ENCODE measurements at regions not wholly inside any gene's neighbourhood (a gene's known extent, or its start where the extent isn't known, plus 50 kb on each side); places are given as distances from the start of the nearest gene placed in this dataset.

DNA sequence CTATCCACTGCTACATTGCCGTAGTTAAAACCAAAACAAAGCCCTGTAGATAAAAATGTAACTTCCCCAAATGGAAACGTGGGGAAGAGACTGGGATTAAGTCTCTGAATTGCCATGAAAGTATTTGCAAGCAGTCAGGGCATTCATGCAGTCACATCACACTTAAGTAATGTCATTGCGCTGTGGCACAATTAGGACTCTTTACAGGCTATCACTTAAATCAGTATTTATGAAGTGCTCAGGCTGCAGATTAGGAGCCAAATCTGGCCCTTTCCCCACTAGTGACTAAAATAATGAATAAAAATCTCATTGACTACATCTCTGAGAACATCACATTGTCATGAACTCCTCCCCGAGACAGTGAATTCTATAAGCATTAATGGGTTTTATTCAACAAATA, 300.9 kb downstream of the ICOS start:
- Histone ChIP-seq H3K9ac (ENCODE audit: insufficient read depth, low read depth, low read length) (no peak overlapping the region), H3K27me3 (ENCODE audit: control insufficient read depth in 1 of 2, insufficient read depth in 2 of 2, low read length in 2 of 2) (no peaks in the 10 kb centered on the region), H2AFZ (ENCODE audit: low read length) (no peak overlapping the region), H3K9me3 (ENCODE audit: low read length) (no peaks in the 10 kb centered on the region), H3K36me3 (replicated peaks in 1 of 2; ENCODE audit: control insufficient read depth in 1 of 2, insufficient read depth in 2 of 2, low read length in 2 of 2) (no peaks in the 10 kb centered on the region), H3K4me1 (ENCODE audit: insufficient read depth, low read length) (no peaks in the 10 kb centered on the region), H3K4me3 (replicated peaks in 1 of 3; ENCODE audit: insufficient read depth in 1 of 3, low read depth in 2 of 3, low read length in 3 of 3) (no peak overlapping the region), H4K20me1 (ENCODE audit: insufficient read depth, low read length) (no peaks in the 10 kb centered on the region), H3K4me2 (ENCODE audit: low read depth, low read length) (no peak overlapping the region), H3K27ac (ENCODE audit: extremely low read length, insufficient read depth, low read length) (no peak overlapping the region), H3K79me2 (ENCODE audit: insufficient read depth, low read length) (no peaks in the 10 kb centered on the region)
- ATAC-seq, result no peak
- 45% methylated on average over 4 of the region's 4 CpGs for WGBS (ENCODE audit: low lambda C conversion rate)
- intact Hi-C loops (cut with micrococcal nuclease; ENCODE audit: unreplicated experiment) (no loop called here), in situ Hi-C loops (cut with HindIII; ENCODE audit: extremely low pct_ligation_motif_present, low pct_unique_long_range_greater_than_20kb) (no loop called here)
- FAIRE-seq, result no peak
- DNase-seq (ENCODE audit: low spot score), result no peak
- ChIA-PET POLR2A (no interaction called here), CTCF (ENCODE audit: low intra/inter-chr PET ratio, low total read pairs) (no interaction called here)
- BruUV-seq (replicated peaks), result no TSS peak
- TF ChIP-seq ISX (CRISPR knock-in tag; conservative IDR thresholded peaks at IDR 0.05) (no peak), SRSF4 (IDR thresholded peaks at IDR 0.05; ENCODE audit: low read depth, low read length, poor library complexity, severe bottlenecking) (no peak)
- TF ChIP-seq, protein P1, sequence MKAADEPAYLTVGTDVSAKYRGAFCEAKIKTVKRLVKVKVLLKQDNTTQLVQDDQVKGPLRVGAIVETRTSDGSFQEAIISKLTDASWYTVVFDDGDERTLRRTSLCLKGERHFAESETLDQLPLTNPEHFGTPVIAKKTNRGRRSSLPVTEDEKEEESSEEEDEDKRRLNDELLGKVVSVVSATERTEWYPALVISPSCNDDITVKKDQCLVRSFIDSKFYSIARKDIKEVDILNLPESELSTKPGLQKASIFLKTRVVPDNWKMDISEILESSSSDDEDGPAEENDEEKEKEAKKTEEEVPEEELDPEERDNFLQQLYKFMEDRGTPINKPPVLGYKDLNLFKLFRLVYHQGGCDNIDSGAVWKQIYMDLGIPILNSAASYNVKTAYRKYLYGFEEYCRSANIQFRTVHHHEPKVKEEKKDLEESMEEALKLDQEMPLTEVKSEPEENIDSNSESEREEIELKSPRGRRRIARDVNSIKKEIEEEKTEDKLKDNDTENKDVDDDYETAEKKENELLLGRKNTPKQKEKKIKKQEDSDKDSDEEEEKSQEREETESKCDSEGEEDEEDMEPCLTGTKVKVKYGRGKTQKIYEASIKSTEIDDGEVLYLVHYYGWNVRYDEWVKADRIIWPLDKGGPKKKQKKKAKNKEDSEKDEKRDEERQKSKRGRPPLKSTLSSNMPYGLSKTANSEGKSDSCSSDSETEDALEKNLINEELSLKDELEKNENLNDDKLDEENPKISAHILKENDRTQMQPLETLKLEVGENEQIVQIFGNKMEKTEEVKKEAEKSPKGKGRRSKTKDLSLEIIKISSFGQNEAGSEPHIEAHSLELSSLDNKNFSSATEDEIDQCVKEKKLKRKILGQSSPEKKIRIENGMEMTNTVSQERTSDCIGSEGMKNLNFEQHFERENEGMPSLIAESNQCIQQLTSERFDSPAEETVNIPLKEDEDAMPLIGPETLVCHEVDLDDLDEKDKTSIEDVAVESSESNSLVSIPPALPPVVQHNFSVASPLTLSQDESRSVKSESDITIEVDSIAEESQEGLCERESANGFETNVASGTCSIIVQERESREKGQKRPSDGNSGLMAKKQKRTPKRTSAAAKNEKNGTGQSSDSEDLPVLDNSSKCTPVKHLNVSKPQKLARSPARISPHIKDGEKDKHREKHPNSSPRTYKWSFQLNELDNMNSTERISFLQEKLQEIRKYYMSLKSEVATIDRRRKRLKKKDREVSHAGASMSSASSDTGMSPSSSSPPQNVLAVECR (CRISPR knock-in tag; IDR thresholded peaks at IDR 0.05; ENCODE audit: borderline replicate concordance), result no peak
- TF ChIP-seq, protein P2, sequence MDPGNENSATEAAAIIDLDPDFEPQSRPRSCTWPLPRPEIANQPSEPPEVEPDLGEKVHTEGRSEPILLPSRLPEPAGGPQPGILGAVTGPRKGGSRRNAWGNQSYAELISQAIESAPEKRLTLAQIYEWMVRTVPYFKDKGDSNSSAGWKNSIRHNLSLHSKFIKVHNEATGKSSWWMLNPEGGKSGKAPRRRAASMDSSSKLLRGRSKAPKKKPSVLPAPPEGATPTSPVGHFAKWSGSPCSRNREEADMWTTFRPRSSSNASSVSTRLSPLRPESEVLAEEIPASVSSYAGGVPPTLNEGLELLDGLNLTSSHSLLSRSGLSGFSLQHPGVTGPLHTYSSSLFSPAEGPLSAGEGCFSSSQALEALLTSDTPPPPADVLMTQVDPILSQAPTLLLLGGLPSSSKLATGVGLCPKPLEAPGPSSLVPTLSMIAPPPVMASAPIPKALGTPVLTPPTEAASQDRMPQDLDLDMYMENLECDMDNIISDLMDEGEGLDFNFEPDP (CRISPR knock-in tag; conservative IDR thresholded peaks at IDR 0.05), result no peak
